Smooth muscle cell (in vitro differentiated cells): ENCODE measurements at regions not wholly inside any gene's neighbourhood (a gene's known extent, or its start where the extent isn't known, plus 50 kb on each side); places are given as distances from the start of the nearest gene placed in this dataset.

Experiments
- DNase-seq: peaks from one replicate; lab custom pipeline; 2025; ENCODE audit not compliant: unreplicated experiment; lab: John Stamatoyannopoulos, UW
- H2AFZ ChIP-seq: fragments of 200-600 bp; sonication (generic); 2 replicates; pipeline ENCODE4 v1.6.0; 2016; ENCODE audit warnings: antibody characterized with exemption, low read depth, mild to moderate bottlenecking
- H3F3A ChIP-seq: fragments of 200-600 bp; sonication (generic); 2 replicates; pipeline ENCODE4 v1.6.0; 2017; ENCODE audit warnings: antibody characterized with exemption, low read depth
- H3K27ac ChIP-seq: fragments of 200-600 bp; sonication (generic); 2 replicates; pipeline ENCODE4 v1.5.1; 2016; ENCODE audit warnings: low read depth, mild to moderate bottlenecking
- H3K27me3 ChIP-seq: fragments of 200-600 bp; sonication (generic); 2 replicates; pipeline ENCODE4 v1.6.1; 2016; ENCODE audit warnings: low read depth, mild to moderate bottlenecking
- H3K36me3 ChIP-seq: fragments of 200-600 bp; sonication (generic); 2 replicates; pipeline ENCODE4 v1.5.1; 2016; ENCODE audit warnings: low read depth
- H3K4me1 ChIP-seq: fragments of 200-600 bp; sonication (generic); 2 replicates; pipeline ENCODE4 v1.5.1; 2016; ENCODE audit warnings: low read depth
- H3K4me2 ChIP-seq: fragments of 200-600 bp; sonication (generic); 2 replicates; pipeline ENCODE4 v1.6.0; 2016; ENCODE audit warnings: mild to moderate bottlenecking
- H3K4me3 ChIP-seq: fragments of 200-600 bp; sonication (generic); 2 replicates; pipeline ENCODE4 v1.5.1; 2016; ENCODE audit warnings: mild to moderate bottlenecking
- H3K79me2 ChIP-seq: fragments of 200-600 bp; sonication (generic); 2 replicates; pipeline ENCODE4 v1.6.0; 2016; ENCODE audit warnings: low read depth, mild to moderate bottlenecking
- H3K9ac ChIP-seq: fragments of 200-600 bp; sonication (generic); 2 replicates; pipeline ENCODE4 v1.6.0; 2016; ENCODE audit warnings: low read depth
- H3K9me3 ChIP-seq: fragments of 200-600 bp; sonication (generic); replicated peaks from 2 replicates; pipeline ENCODE4 v1.5.1; 2016; ENCODE audit warnings: low read depth
- H4K20me1 ChIP-seq: fragments of 200-600 bp; sonication (generic); 2 replicates; pipeline ENCODE4 v1.6.0; 2016; ENCODE audit warnings: low read depth
- WGBS: methylation state at CpG from one replicate; pipeline ENCODE4 v1.1.7; 2016; ENCODE audit warnings: low lambda C conversion rate; 5-methylcytosine and 5-hydroxymethylcytosine counted together
- TF ChIP-seq, protein P1 (sequence below): fragments of 200-600 bp; sonication (generic); IDR thresholded peaks from 2 replicates; pipeline ENCODE4 v1.5.1; 2017; ENCODE audit warnings: borderline replicate concordance, mild to moderate bottlenecking, antibody characterized with exemption; ENCODE audit not compliant: insufficient read depth, poor library complexity, severe bottlenecking

DNA sequence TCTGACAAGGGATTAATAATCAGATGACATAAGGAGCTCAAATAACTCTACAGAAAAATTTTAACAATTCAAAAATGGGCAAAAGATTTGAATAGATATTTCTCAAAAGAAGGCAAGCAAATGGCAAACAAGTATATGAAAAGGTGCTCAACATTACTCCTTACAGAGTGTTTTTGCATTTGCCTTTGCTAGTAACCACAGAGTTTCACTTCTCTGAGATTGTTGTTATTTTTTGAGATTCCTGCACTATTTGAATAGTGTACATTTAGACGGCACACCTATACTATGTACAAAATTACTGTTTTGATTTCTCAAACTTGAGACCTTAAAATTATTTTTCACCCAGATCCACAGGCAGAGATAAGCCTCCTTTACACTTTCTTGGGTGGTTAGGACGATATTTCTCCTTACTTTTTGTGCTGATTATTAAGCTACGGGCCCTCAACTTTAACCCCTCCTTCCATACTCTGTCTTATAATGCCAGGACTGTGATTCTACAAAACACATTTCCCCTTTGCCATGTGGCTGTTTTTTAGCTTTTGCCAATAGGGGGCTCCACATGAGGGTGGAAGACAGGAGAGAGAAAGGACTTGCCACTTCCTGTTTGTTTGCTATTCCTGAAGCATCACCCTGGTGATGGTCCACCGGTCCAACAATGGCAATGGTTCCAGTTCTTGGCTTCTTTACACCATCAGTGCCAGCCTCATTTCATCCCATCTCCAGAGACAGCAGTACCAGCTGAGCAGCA lies 65.0 kb upstream of the DAP start:
- Histone ChIP-seq H3K9ac (no peak overlapping the region), H3K4me3 (no peak overlapping the region), H2AFZ (no peak overlapping the region), H3K9me3 (no peaks in the 10 kb centered on the region), H3K79me2 (no peaks in the 10 kb centered on the region), H3K27me3 (peaks cover under 1% of the 10 kb centered on the region), H3F3A (no peaks in the 10 kb centered on the region), H4K20me1 (no peaks in the 10 kb centered on the region), H3K27ac (no peak overlapping the region), H3K4me2 (no peak overlapping the region), H3K4me1 (no peaks in the 10 kb centered on the region), H3K36me3 (no peaks in the 10 kb centered on the region)
- 86% methylated on average over 4 of the region's 4 CpGs for WGBS
- DNase-seq = no peak
- TF ChIP-seq, protein P1, sequence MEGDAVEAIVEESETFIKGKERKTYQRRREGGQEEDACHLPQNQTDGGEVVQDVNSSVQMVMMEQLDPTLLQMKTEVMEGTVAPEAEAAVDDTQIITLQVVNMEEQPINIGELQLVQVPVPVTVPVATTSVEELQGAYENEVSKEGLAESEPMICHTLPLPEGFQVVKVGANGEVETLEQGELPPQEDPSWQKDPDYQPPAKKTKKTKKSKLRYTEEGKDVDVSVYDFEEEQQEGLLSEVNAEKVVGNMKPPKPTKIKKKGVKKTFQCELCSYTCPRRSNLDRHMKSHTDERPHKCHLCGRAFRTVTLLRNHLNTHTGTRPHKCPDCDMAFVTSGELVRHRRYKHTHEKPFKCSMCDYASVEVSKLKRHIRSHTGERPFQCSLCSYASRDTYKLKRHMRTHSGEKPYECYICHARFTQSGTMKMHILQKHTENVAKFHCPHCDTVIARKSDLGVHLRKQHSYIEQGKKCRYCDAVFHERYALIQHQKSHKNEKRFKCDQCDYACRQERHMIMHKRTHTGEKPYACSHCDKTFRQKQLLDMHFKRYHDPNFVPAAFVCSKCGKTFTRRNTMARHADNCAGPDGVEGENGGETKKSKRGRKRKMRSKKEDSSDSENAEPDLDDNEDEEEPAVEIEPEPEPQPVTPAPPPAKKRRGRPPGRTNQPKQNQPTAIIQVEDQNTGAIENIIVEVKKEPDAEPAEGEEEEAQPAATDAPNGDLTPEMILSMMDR = no peak

DNA sequence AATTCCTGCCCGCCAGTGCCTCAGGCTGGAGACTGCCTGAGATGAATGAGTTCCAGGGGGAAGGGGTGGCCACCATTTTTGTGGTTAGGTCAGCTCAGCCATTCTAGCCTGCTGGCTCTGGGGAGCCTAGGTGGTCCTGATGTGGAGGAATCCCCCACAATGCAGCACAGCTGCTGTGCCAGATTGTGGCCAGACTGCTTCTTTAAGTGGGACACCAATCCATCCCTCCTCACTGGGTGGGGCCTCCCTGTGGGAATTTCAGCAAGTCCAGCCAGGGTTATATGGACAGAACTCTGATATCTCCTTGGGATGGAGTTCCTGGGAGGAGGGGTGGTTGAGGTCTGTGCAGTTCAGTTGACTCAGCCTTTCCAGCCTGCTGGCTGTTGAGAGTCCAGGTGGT lies 51.2 kb upstream of the DAP start:
- H3K9ac ChIP-seq = no peak overlapping the region
- no peaks in the 10 kb centered on the region for H3F3A ChIP-seq
- TF ChIP-seq, protein P1 = no peak
- H4K20me1 ChIP-seq = no peaks in the 10 kb centered on the region
- no peaks in the 10 kb centered on the region for H3K4me1 ChIP-seq
- peaks cover 10% of the 10 kb centered on the region for H3K27me3 ChIP-seq
- H3K79me2 ChIP-seq = no peaks in the 10 kb centered on the region
- no peaks in the 10 kb centered on the region for H3K9me3 ChIP-seq
- no peak for DNase-seq
- H3K4me2 ChIP-seq = no peak overlapping the region
- H3K27ac ChIP-seq = no peak overlapping the region
- no peak overlapping the region for H3K4me3 ChIP-seq
- no peak overlapping the region for H2AFZ ChIP-seq
- H3K36me3 ChIP-seq = no peaks in the 10 kb centered on the region
- WGBS = 92% methylated on average over 1 of the region's 1 CpG
